Activated CD4-positive, alpha-beta T cell treated with anti-CD3 and anti-CD28 coated beads, Interleukin-2, amount 50 U/mL, for 4 hours (primary cell): ENCODE measurements at regions not wholly inside any gene's neighbourhood (a gene's known extent, or its start where the extent isn't known, plus 50 kb on each side); places are given as distances from the start of the nearest gene placed in this dataset.

Source experiments
- DNase-seq, 2 experiments: peaks; one replicate each; pipeline ENCODE4 v3.0.0-alpha.2; 2020

- DNase-seq, result no peak
Observed at GRCh38 chr2:19538411-19538963, 180.1 kb upstream of the OSR1 start.

- DNase-seq, result no peak
Observed at GRCh38 chr2:19536136-19536535, 177.7 kb upstream of the OSR1 start.

GRCh38 chr2:19532547-19533196 is 174.2 kb upstream of the OSR1 start:
- DNase-seq, result no peak

GRCh38 chr2:19529677-19530076 is 171.3 kb upstream of the OSR1 start:
- no peak for DNase-seq

- DNase-seq, result no peak
Observed at GRCh38 chr2:19527771-19528170, 169.3 kb upstream of the OSR1 start.

GRCh38 chr2:19525313-19525712 is 166.9 kb upstream of the OSR1 start:
- no peak for DNase-seq

GRCh38 chr2:19519045-19519444 is 160.6 kb upstream of the OSR1 start:
- no peak for DNase-seq

- DNase-seq, result no peak
Observed at GRCh38 chr2:19507137-19507536, 148.7 kb upstream of the OSR1 start.

- DNase-seq, result no peak
Observed at GRCh38 chr2:19505199-19506136, 147.0 kb upstream of the OSR1 start.

- DNase-seq, result no peak
Observed at GRCh38 chr2:19504400-19505198, 146.2 kb upstream of the OSR1 start.

GRCh38 chr2:19503915-19504314 is 145.5 kb upstream of the OSR1 start:
- DNase-seq, result no peak

- DNase-seq, result no peak
Observed at GRCh38 chr2:19503406-19503805, 145.0 kb upstream of the OSR1 start.

GRCh38 chr2:19500126-19500525 is 141.7 kb upstream of the OSR1 start:
- no peak for DNase-seq

- DNase-seq, result no peak
Observed at GRCh38 chr2:19496646-19497045, 138.2 kb upstream of the OSR1 start.

GRCh38 chr2:19494241-19494640 is 135.8 kb upstream of the OSR1 start:
- DNase-seq, result no peak

GRCh38 chr2:19491796-19492195 is 133.4 kb upstream of the OSR1 start:
- DNase-seq, result no peak

GRCh38 chr2:19490846-19491435 is 132.5 kb upstream of the OSR1 start:
- DNase-seq, result no peak

- DNase-seq, result no peak
Observed at GRCh38 chr2:19488009-19488691, 129.7 kb upstream of the OSR1 start.

GRCh38 chr2:19484736-19485135 is 126.3 kb upstream of the OSR1 start:
- DNase-seq, result no peak

GRCh38 chr2:19480673-19481072 is 122.2 kb upstream of the OSR1 start:
- DNase-seq, result no peak

- no peak for DNase-seq
Observed at GRCh38 chr2:19479666-19480065, 121.2 kb upstream of the OSR1 start.

GRCh38 chr2:19478409-19478808 is 120.0 kb upstream of the OSR1 start:
- no peak for DNase-seq
